ENCODE measurements at regions not wholly inside any gene's neighbourhood (a gene's known extent, or its start where the extent isn't known, plus 50 kb on each side); places are given as distances from the start of the nearest gene placed in this dataset.

GRCh38 chr11:26846227-26846626 lies 124.4 kb upstream of the SLC5A12 start:
- DNase-seq (ENCODE audit: low spot score), result no peak
- TF ChIP-seq CTCF (IDR thresholded peaks at IDR 0.05), result no peak
- H3K4me3 ChIP-seq, result no peak overlapping the region
- peak overlapping the region; percentile 73 to 88 for H3K27ac ChIP-seq

DNA sequence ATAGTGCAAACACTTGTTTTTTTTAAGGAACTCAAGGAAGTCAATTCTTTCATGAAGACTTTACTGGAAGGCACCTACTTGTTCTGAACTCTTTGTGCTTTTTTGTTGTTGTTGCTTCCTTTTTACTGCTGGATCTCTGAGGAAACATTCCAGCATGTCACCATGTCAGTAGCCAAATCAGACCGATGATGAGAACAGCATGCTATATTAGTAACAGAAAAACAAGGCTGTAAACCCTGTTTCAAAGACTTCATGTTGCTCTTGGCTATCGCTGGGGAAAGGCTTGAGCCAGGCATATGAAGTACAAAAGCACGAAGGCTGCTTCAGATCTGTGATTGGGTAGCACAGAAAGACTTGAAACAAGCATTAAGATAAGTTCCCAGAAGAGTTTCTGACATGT lies 125.6 kb upstream of the SLC5A12 start:
- H3K4me3 ChIP-seq, result no peak overlapping the region
- peak; percentile 78 for DNase-seq (ENCODE audit: low spot score)
- peak overlapping the region; percentile 73 to 88 for H3K27ac ChIP-seq
- no peak for TF ChIP-seq CTCF (IDR thresholded peaks at IDR 0.05)

DNA sequence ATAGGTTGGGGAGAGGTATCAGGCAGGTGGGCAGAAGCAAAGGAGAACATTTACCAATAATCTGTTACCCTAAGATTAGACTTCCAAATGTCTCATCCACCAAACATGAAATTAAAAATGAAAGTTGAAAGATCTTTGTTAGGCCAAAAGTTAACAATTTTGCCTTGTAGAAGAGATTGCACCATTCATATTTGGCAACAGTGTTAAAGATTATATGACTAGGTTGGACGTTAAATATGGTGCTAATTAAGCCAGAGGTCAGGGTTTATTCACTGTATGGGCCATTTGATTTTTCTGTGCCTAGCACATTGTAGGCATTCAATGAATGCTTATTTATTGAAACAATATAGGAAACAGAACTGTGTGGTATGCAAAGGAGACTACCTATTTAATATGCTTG lies 126.1 kb upstream of the SLC5A12 start:
- no peak for DNase-seq (ENCODE audit: low spot score)
- TF ChIP-seq CTCF (IDR thresholded peaks at IDR 0.05), result no peak
- Histone ChIP-seq H3K27ac (peak overlapping the region; percentile 73 to 88), H3K4me3 (no peak overlapping the region)

DNA sequence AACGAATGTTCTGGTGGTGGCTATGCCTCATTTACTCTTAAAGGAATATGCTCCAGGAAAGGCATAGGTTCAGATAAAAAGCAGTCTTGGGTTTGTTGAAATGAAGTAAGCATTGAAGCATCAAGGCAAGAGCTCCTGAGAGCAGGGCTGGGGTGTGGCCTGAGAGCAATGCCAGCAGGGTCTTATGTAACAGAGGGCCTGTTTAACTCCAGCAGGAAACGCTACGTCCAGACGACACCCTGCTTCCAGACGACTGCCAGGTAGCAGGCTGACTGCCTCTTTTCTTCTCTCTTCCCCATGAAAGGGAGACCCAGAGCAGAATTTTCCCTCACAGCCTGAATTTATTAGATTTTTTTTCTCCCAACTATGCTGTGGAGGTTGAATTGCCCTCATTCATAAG lies 127.2 kb upstream of the SLC5A12 start:
- Histone ChIP-seq H3K27ac (peak overlapping the region; percentile 73 to 88), H3K4me3 (no peak overlapping the region)
- no peak for DNase-seq (ENCODE audit: low spot score)
- TF ChIP-seq CTCF (IDR thresholded peaks at IDR 0.05), result no peak

DNA sequence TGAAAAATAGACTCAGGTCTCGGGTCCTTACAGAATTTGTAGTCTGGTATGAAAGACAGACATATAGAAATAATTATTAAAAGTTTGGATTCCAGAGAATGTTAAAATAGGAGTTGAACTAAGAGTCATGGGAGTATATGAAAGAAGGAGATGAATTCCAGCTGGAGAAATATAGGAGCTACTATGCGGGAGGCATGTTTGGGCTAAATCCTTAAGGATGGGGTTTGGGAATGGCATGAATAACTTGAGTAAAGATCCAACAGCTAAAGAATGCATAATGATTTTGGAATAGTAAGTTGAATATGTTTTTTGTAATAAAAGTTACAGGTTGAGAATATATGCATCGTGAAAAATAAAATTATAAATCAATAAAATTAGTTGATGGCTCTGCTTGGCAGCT lies 129.4 kb upstream of the SLC5A12 start:
- no peak for DNase-seq (ENCODE audit: low spot score)
- H3K27ac ChIP-seq, result no peak overlapping the region
- no peak overlapping the region for H3K4me3 ChIP-seq
- no peak for TF ChIP-seq CTCF (IDR thresholded peaks at IDR 0.05)

GRCh38 chr11:26851696-26852095 lies 129.8 kb upstream of the SLC5A12 start:
- Histone ChIP-seq H3K4me3 (no peak overlapping the region), H3K27ac (no peak overlapping the region)
- no peak for DNase-seq (ENCODE audit: low spot score)
- TF ChIP-seq CTCF (IDR thresholded peaks at IDR 0.05), result no peak

DNA sequence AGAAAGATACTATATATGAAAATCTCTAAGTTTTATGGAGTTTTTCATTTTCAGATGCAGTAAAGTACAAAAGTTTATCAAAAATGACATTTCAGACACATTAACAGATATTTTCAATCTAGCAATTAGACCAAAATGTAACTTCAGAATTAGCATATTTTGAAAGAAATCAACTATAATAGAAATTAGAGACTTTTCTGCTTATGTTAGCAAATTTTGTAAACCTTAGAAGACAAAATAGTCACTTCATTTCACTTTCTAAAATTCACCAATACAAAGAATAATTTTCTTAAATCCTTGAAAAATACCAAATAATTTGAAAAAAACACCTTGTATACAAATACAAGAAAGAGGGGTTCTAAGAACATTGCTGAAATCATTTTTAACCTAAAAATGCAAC lies 135.8 kb upstream of the FIBIN start:
- TF ChIP-seq CTCF (IDR thresholded peaks at IDR 0.05), result no peak
- no peak overlapping the region for H3K27ac ChIP-seq
- no peak for DNase-seq (ENCODE audit: low spot score)
- H3K4me3 ChIP-seq, result no peak overlapping the region
